ENCODE measurements at regions not wholly inside any gene's neighbourhood (a gene's known extent, or its start where the extent isn't known, plus 50 kb on each side); places are given as distances from the start of the nearest gene placed in this dataset.

GRCh38 chr11:115637599-115638241, 133.5 kb upstream of the CADM1 start:
- no peak for TF ChIP-seq POLR2A (IDR thresholded peaks at IDR 0.05; ENCODE audit: low read length)
- no peak for TF ChIP-seq GATA1 (IDR thresholded peaks at IDR 0.05; ENCODE audit: low read depth, low read length)

Data from erythroblast (primary cell).